ENCODE measurements at regions not wholly inside any gene's neighbourhood (a gene's known extent, or its start where the extent isn't known, plus 50 kb on each side); places are given as distances from the start of the nearest gene placed in this dataset.

- Mint-ChIP-seq H3K36me3 (ENCODE audit: low read depth) (no peaks in the 10 kb centered on the region), H3K4me1 (peaks cover 7% of the 10 kb centered on the region), H3K9me3 (peaks cover 28% of the 10 kb centered on the region), H3K27me3 (ENCODE audit: low read depth, poor library complexity) (peaks cover 4% of the 10 kb centered on the region), H3K4me3 (no peak overlapping the region), H3K27ac (no peak overlapping the region)
- TF ChIP-seq, protein P1, sequence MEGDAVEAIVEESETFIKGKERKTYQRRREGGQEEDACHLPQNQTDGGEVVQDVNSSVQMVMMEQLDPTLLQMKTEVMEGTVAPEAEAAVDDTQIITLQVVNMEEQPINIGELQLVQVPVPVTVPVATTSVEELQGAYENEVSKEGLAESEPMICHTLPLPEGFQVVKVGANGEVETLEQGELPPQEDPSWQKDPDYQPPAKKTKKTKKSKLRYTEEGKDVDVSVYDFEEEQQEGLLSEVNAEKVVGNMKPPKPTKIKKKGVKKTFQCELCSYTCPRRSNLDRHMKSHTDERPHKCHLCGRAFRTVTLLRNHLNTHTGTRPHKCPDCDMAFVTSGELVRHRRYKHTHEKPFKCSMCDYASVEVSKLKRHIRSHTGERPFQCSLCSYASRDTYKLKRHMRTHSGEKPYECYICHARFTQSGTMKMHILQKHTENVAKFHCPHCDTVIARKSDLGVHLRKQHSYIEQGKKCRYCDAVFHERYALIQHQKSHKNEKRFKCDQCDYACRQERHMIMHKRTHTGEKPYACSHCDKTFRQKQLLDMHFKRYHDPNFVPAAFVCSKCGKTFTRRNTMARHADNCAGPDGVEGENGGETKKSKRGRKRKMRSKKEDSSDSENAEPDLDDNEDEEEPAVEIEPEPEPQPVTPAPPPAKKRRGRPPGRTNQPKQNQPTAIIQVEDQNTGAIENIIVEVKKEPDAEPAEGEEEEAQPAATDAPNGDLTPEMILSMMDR (IDR thresholded peaks at IDR 0.05) = no peak
- DNase-seq = no peak
Measured at GRCh38 chr3:147210676-147211075, 195.7 kb downstream of the ZIC4 start.

DNA sequence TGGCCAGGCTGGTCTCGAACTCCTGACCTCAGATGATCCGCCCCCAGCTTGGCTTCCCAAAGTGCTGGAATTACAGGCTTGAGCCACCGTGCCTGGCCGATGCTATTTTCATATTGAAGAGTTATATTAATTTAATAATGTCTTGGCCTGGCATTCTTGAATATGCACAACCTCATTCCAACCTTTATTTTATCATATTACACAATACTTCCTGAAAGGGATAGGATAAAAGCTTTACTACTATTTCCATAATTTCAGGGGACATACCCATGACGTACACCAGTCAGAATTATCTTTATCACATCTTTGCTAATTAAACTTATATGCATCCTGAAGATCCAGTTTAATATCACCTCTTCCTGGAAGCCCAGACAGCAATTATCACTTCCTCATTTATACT is 205.3 kb downstream of the ZIC4 start:
- Mint-ChIP-seq H3K27ac (no peak overlapping the region), H3K9me3 (no peaks in the 10 kb centered on the region), H3K27me3 (ENCODE audit: low read depth, poor library complexity) (no peaks in the 10 kb centered on the region), H3K4me3 (no peak overlapping the region), H3K36me3 (ENCODE audit: low read depth) (no peaks in the 10 kb centered on the region), H3K4me1 (peaks cover 8% of the 10 kb centered on the region)
- TF ChIP-seq, protein P1 (IDR thresholded peaks at IDR 0.05) = no peak
- no peak for DNase-seq

- no peaks in the 10 kb centered on the region for H3K36me3 Mint-ChIP-seq (ENCODE audit: low read depth)
- TF ChIP-seq, protein P1 (IDR thresholded peaks at IDR 0.05) = no peak
- no peaks in the 10 kb centered on the region for H3K27me3 Mint-ChIP-seq (ENCODE audit: low read depth, poor library complexity)
Measured at GRCh38 chr3:147200545-147200944, 205.8 kb downstream of the ZIC4 start.

GRCh38 chr3:147197739-147198138 is 208.6 kb downstream of the ZIC4 start:
- TF ChIP-seq, protein P1 (IDR thresholded peaks at IDR 0.05) = no peak
- Mint-ChIP-seq H3K9me3 (no peaks in the 10 kb centered on the region), H3K27ac (no peak overlapping the region)

More at GRCh38 chr3:147200545-147200944, 205.8 kb downstream of the ZIC4 start:
- DNase-seq = no peak
- Mint-ChIP-seq H3K27ac (no peak overlapping the region), H3K4me1 (peaks cover 8% of the 10 kb centered on the region), H3K9me3 (no peaks in the 10 kb centered on the region), H3K4me3 (no peak overlapping the region)

DNA sequence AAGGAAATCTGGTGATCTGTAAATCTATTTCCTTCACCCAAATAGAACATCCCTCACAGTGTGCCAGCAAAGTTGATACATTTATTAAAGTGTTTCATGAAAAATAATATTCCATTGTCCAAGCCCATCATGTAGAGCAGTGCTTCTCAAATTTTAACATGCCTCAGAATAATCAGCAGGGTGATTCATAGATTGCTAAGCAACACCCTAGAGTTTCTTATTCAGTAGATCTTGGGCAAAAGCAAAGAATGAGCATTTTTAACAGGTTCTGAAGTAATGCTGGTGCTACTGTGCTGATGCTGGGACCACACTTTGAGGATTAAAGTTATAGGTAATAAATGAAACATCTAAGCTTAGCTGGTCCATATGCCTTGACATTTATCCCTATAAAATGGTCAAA is 210.5 kb downstream of the ZIC4 start:
- DNase-seq = no peak
- H3K27me3 Mint-ChIP-seq (ENCODE audit: low read depth, poor library complexity) = no peaks in the 10 kb centered on the region
- no peak overlapping the region for H3K27ac Mint-ChIP-seq
- peaks cover 10% of the 10 kb centered on the region for H3K9me3 Mint-ChIP-seq
- no peaks in the 10 kb centered on the region for H3K36me3 Mint-ChIP-seq (ENCODE audit: low read depth)
- no peak overlapping the region for H3K4me3 Mint-ChIP-seq
- no peaks in the 10 kb centered on the region for H3K4me1 Mint-ChIP-seq
- TF ChIP-seq, protein P1 (IDR thresholded peaks at IDR 0.05) = no peak

More at GRCh38 chr3:147197739-147198138, 208.6 kb downstream of the ZIC4 start:
- no peak overlapping the region for H3K4me3 Mint-ChIP-seq
- no peak for DNase-seq
- no peaks in the 10 kb centered on the region for H3K27me3 Mint-ChIP-seq (ENCODE audit: low read depth, poor library complexity)
- H3K36me3 Mint-ChIP-seq (ENCODE audit: low read depth) = no peaks in the 10 kb centered on the region
- no peaks in the 10 kb centered on the region for H3K4me1 Mint-ChIP-seq

GRCh38 chr3:147191795-147192385 is 214.5 kb downstream of the ZIC4 start:
- Mint-ChIP-seq H3K4me3 (no peak overlapping the region), H3K36me3 (ENCODE audit: low read depth) (no peaks in the 10 kb centered on the region), H3K9me3 (peaks cover 21% of the 10 kb centered on the region), H3K27me3 (ENCODE audit: low read depth, poor library complexity) (no peaks in the 10 kb centered on the region), H3K27ac (no peak overlapping the region), H3K4me1 (no peaks in the 10 kb centered on the region)
- TF ChIP-seq, protein P1 (IDR thresholded peaks at IDR 0.05) = peak; percentile 81
- peak; percentile 45 for DNase-seq

Data from nephron progenitor cell (in vitro differentiated cells).